Hypothalamus (tissue), 51 donors: ENCODE measurements at regions not wholly inside any gene's neighbourhood (a gene's known extent, or its start where the extent isn't known, plus 50 kb on each side); places are given as distances from the start of the nearest gene placed in this dataset.
A peak's percentile ranks its signal among the peaks of the same experiment; 100 is the strongest.

ENCODE experiments used
- DNase-seq, 51 donors: peaks; one replicate each; lab custom pipeline; 2025; lab: John Stamatoyannopoulos, UW

DNA sequence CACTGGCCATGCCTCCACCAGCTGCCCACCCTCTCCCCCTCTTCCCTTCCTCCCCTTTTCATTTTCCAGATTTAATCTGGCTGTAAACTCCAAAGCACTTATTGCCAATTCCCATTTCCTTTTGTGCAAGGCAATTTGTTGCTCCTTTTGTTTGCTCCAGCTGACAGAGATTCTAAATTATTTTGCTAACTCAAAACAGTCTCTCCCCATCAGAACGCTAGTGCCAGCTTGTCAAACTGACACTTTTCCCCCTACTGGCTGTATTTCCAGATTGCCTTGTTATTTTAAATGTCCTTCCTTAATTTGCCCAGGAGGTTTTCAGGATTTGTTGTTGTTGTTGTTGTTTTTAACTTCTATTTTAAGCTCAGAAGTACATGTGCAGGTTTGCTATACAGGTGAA lies 57.0 kb upstream of the PAK1 start:
- DNase-seq: no peak

DNA sequence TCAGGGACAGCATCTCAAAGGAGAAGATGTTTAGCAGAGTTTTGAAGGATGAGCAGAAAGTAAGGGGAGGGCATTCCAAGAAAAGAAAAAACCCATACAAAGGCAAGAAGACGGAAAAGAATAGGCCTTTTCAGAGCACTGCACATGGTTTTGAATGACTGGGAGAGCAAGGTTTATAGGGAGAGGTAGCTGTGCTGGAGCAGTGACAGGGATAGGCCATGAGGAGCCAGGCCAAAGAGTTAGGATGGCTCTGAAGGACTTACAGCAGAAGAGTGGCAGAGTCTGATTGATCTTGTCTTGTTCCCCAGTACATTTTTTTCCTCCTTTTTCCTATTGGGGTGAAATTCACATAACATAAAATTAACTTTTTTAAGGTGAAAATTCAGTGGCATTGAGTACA lies 55.8 kb upstream of the PAK1 start:
- DNase-seq: no peak

DNA sequence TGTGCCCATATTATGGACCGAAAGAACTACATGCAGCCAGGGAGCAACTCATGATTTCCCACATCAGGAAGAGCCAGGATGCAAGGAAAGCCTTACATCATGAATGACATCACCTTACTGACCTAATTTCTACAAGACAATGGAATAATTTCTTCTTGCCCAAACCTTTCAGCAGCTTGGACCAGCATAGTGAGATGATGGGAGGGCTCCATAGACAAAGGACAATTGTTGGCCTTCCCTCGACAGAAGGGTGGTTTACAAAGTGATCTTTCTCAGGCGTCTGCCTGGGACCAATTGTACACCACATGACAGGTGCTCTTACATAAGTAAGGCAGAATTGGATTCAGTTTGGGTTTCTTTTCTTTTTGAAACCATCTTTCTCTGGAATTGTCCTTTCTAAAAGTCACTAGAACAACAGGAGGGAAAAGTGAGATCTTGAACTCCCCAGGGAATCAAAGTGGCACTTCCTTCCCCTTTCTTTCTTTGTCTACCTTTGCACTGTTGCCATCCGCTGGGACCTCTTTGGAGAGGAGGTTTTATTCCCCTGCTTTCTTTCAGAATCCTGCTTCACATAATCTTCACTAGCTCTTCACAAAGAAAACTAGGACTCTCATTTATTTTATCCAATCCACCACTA lies 51.7 kb upstream of the PAK1 start:
- peak in 13 of 51 donors; percentile 5 to 45 (median 18) for DNase-seq

DNA sequence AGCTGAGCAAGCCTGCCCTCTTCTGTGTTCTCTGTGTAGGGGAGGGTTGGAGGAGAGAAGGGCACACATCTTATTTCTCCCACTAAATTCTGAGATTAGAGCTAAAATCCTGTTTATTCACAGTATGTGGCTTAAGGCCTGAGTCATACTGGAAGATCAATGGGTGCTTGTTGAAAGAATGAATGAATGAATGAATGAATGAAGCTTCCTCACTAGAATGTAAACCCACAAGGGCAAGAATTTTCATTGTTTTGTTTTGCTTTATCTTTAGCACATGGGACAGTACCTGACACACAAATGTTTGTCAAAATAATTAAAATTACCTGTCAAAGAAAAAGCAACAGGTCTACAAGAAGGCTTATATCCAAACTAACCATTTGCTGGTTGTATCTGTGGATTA lies 50.6 kb upstream of the PAK1 start:
- DNase-seq: no peak

DNA sequence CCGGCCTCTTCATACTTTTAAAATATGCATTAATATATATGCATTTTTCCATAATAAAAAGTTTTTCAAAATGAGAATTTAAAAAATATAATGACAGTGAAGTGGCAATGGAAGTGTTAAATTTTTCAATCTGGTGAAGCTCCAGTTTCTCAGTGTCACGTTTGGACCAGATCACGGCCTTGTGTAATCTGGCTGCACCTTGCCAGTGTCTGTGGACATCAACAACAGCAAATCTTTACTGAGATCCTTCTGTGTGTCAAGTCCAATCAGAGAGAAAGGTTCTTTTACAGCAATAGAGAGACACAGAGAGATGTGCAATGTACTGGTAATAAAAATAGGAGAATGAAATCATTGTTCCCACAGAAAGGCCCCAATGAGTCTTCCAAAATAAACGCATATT lies 49.8 kb upstream of the PAK1 start:
- DNase-seq: no peak
